C4-2B (cell line): ENCODE measurements at regions not wholly inside any gene's neighbourhood (a gene's known extent, or its start where the extent isn't known, plus 50 kb on each side); places are given as distances from the start of the nearest gene placed in this dataset.
"Not testable (repeated sequence)": the region's sequence is repeated elsewhere in the genome, so short reads cannot be mapped to it uniquely, and the experiment has no call there.

Source experiments
- CTCF ChIP-seq: fragments of 450-650 bp; conservative IDR thresholded peaks from 2 replicates; pipeline ENCODE4 v1.5.1; 2017; ENCODE audit warnings: mild to moderate bottlenecking
- ZFX ChIP-seq: fragments of 450-650 bp; IDR thresholded peaks from 2 replicates; pipeline ENCODE4 v1.6.1; 2017

- TF ChIP-seq CTCF, ZFX: not testable (repeated sequence)
Measured at GRCh38 chr21:9997507-9997906, 523.9 kb upstream of the TPTE start.
